Gastrocnemius medialis (tissue), 4 donors: ENCODE measurements at regions not wholly inside any gene's neighbourhood (a gene's known extent, or its start where the extent isn't known, plus 50 kb on each side); places are given as distances from the start of the nearest gene placed in this dataset.

Experiments
- ATAC-seq, 2 donors: fragments of 150-250 bp; one replicate each; pipeline ENCODE4 v1.9.1; 2016
- DNase-seq, 2 donors: peaks; one replicate each; pipeline ENCODE4 v3.0.0-alpha.2; 2019
- H3K27ac ChIP-seq, 4 donors: fragments of 200-600 bp; sonication (generic); 1 replicate in 1 of 4; 2 replicates in 3 of 4; pipeline ENCODE4 v1.5.1; 2016 to 2018; ENCODE audit warnings: mild to moderate bottlenecking in 2 of 4, moderate library complexity in 1 of 4
- H3K27me3 ChIP-seq, 3 donors: fragments of 200-600 bp; sonication (generic) in 2 of 3; 1 replicate in 1 of 3; 2 replicates in 2 of 3; pipeline versions ENCODE4 v1.5.1 to v1.6.0; 2016 to 2019; ENCODE audit warnings: mild to moderate bottlenecking in 1 of 3, moderate library complexity in 1 of 3
- H3K36me3 ChIP-seq, 2 donors: fragments of 200-600 bp; sonication (generic) in 1 of 2; one replicate each; pipeline ENCODE4 v1.5.1; 2017 to 2018
- H3K4me1 ChIP-seq, 2 donors: fragments of 200-600 bp; sonication (generic) in 1 of 2; one replicate each; pipeline ENCODE4 v1.5.1; 2016 to 2017; ENCODE audit warnings: mild to moderate bottlenecking in 2 of 2
- H3K4me3 ChIP-seq, 4 donors: fragments of 200-600 bp; sonication (generic) in 3 of 4; 1 replicate in 1 of 4; 2 replicates in 3 of 4; pipeline ENCODE4 v1.5.1; 2016 to 2019; ENCODE audit warnings: mild to moderate bottlenecking in 2 of 4
- H3K9me3 ChIP-seq, 3 donors: fragments of 200-600 bp; sonication (generic) in 2 of 3; 1 replicate in 1 of 3; 2 replicates in 2 of 3; pipeline ENCODE4 v1.5.1; 2016 to 2019
- CTCF ChIP-seq, 5 experiments: fragments of 450-650 bp in 3 of 5; fragments of 200-600 bp in 2 of 5; sonication (generic) in 2 of 5; IDR thresholded peaks in 4 of 5; conservative IDR thresholded peaks in 1 of 5; 1 replicate in 4 of 5; 2 replicates in 1 of 5; pipeline ENCODE4 v1.5.1; 2016 to 2019; ENCODE audit warnings: antibody characterized with exemption in 5 of 5, mild to moderate bottlenecking in 3 of 5, moderate library complexity in 3 of 5
- POLR2A ChIP-seq, 2 donors: fragments of 450-650 bp; IDR thresholded peaks; one replicate each; pipeline ENCODE4 v1.6.1; 2017; ENCODE audit warnings: antibody characterized with exemption in 2 of 2, mild to moderate bottlenecking in 2 of 2, moderate library complexity in 2 of 2
- in situ Hi-C, 4 donors: fragments of 200-750 bp; cut with MboI; loops; one replicate each; pipeline versions ENCODE4 v1.15.0 to v1.8.0; 2017; ENCODE audit warnings: low sequenced_read_pairs in 4 of 4
- intact Hi-C: fragments of 100-400 bp; cut with DNase I; formaldehyde crosslinking; loops from one replicate; pipeline ENCODE4 v1.15.1; 2023; ENCODE audit warnings: low total_unique reads

DNA sequence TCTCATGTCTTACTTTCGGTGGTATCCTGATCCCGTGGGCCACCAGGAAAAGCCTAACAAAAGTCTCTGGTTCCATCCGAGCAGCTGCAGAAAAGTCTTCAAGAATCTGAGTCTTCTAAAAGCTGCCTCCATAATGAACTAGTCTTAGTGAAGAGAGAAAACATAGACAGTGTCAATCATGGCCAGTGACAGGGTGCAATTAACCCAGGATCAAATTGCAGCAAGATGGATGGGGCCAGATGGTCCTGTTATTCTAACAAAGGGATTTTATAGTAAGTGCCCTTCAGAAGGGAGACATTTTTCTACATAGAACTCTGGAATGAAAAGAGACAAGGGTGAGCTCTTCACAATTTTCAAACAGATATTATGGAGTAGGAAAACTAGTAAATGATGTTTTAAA is 281.6 kb upstream of the ZFP64 start:
- no peak overlapping the region for H3K4me3 ChIP-seq
- DNase-seq (no peak), ATAC-seq (no peak)
- in situ Hi-C loops (no loop called here), intact Hi-C loops (no loop called here)
- H3K9me3 ChIP-seq = no peaks in the 10 kb centered on the region
- no peaks in the 10 kb centered on the region for H3K36me3 ChIP-seq
- TF ChIP-seq POLR2A (IDR thresholded peaks at IDR 0.05) = no peak
- no peak for TF ChIP-seq CTCF (IDR thresholded peaks at IDR 0.05 in 4 of 5, conservative IDR thresholded peaks at IDR 0.05 in 1 of 5)
- no peaks in the 10 kb centered on the region for H3K27me3 ChIP-seq
- H3K4me1 ChIP-seq = no peaks in the 10 kb centered on the region
- no peak overlapping the region for H3K27ac ChIP-seq

GRCh38 chr20:52470561-52470960 is 279.0 kb upstream of the ZFP64 start:
- in situ Hi-C loops = no loop called here
- no peak for ATAC-seq
- no peak overlapping the region for H3K4me3 ChIP-seq

DNA sequence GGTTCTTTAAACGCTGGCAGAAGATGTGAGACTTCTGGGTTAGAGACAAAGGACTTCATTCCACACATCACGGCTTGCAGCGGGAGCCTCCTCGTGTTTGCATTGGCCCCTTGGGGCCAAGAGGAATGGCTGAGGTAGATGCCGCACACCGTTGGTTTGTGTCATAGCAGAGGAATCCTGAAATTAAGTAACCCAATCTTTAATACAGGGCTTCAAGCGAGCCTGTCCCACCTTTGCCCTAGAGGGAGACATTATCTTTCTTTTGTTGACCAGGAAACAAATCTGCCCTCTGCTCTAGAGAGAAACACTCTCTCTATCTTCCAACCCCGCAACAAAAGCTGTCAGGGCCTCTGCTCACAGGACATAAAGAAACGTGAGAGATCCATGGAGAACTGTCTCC is 277.5 kb upstream of the ZFP64 start:
- no peak for DNase-seq
- intact Hi-C loops = no loop called here
- H3K27me3 ChIP-seq = no peaks in the 10 kb centered on the region
- ATAC-seq = no peak
- TF ChIP-seq POLR2A (IDR thresholded peaks at IDR 0.05) (no peak), CTCF (IDR thresholded peaks at IDR 0.05 in 4 of 5, conservative IDR thresholded peaks at IDR 0.05 in 1 of 5) (no peak)
- H3K4me3 ChIP-seq = no peak overlapping the region
- no peaks in the 10 kb centered on the region for H3K36me3 ChIP-seq
- in situ Hi-C loops = no loop called here
- no peaks in the 10 kb centered on the region for H3K4me1 ChIP-seq
- no peaks in the 10 kb centered on the region for H3K9me3 ChIP-seq
- H3K27ac ChIP-seq = no peak overlapping the region

More at GRCh38 chr20:52470561-52470960, 279.0 kb upstream of the ZFP64 start:
- TF ChIP-seq CTCF (IDR thresholded peaks at IDR 0.05 in 4 of 5, conservative IDR thresholded peaks at IDR 0.05 in 1 of 5) (no peak), POLR2A (IDR thresholded peaks at IDR 0.05) (no peak)
- intact Hi-C loops = no loop called here
- no peaks in the 10 kb centered on the region for H3K36me3 ChIP-seq
- no peaks in the 10 kb centered on the region for H3K9me3 ChIP-seq
- no peak overlapping the region for H3K27ac ChIP-seq
- no peaks in the 10 kb centered on the region for H3K4me1 ChIP-seq
- no peaks in the 10 kb centered on the region for H3K27me3 ChIP-seq
- DNase-seq = no peak

- no peaks in the 10 kb centered on the region for H3K27me3 ChIP-seq
- in situ Hi-C loops = no loop called here
- TF ChIP-seq CTCF (IDR thresholded peaks at IDR 0.05 in 4 of 5, conservative IDR thresholded peaks at IDR 0.05 in 1 of 5) = no peak
- no peak for TF ChIP-seq POLR2A (IDR thresholded peaks at IDR 0.05)
- intact Hi-C loops = no loop called here
- no peaks in the 10 kb centered on the region for H3K4me1 ChIP-seq
- no peaks in the 10 kb centered on the region for H3K36me3 ChIP-seq
- H3K27ac ChIP-seq = no peak overlapping the region
- ATAC-seq (no peak), DNase-seq (no peak)
- no peaks in the 10 kb centered on the region for H3K9me3 ChIP-seq
- H3K4me3 ChIP-seq = no peak overlapping the region
Observed at GRCh38 chr20:52465991-52466390, 274.4 kb upstream of the ZFP64 start.

GRCh38 chr20:52461582-52461981 is 270.0 kb upstream of the ZFP64 start:
- no peak overlapping the region for H3K4me3 ChIP-seq
- H3K4me1 ChIP-seq = no peaks in the 10 kb centered on the region
- H3K27ac ChIP-seq = no peak overlapping the region
- TF ChIP-seq CTCF (IDR thresholded peaks at IDR 0.05 in 4 of 5, conservative IDR thresholded peaks at IDR 0.05 in 1 of 5) (no peak), POLR2A (IDR thresholded peaks at IDR 0.05) (no peak)
- H3K9me3 ChIP-seq = no peaks in the 10 kb centered on the region
- H3K27me3 ChIP-seq = no peaks in the 10 kb centered on the region
- intact Hi-C loops = no loop called here
- H3K36me3 ChIP-seq = no peaks in the 10 kb centered on the region
- in situ Hi-C loops = no loop called here
- DNase-seq = no peak
- ATAC-seq = no peak
